CD4-positive, alpha-beta memory T cell (primary cell): ENCODE measurements at regions not wholly inside any gene's neighbourhood (a gene's known extent, or its start where the extent isn't known, plus 50 kb on each side); places are given as distances from the start of the nearest gene placed in this dataset.

ENCODE experiments used
- CTCF ChIA-PET: fragments of 350-600 bp; sonication (Branson Sonifier 250); formaldehyde crosslinking; loops from one replicate; lab custom pipeline; 2021; ENCODE audit warnings: inconsistent platforms; ENCODE audit not compliant: partially characterized antibody; lab: Charles Lee
- POLR2A ChIA-PET: fragments of 350-600 bp; sonication (Branson Sonifier 250); formaldehyde crosslinking; loops from one replicate; lab custom pipeline; 2021; ENCODE audit not compliant: partially characterized antibody; lab: Charles Lee
- DNase-seq, 5 donors: peaks; one replicate each; pipeline versions ENCODE4 v3.0.0 to v3.0.0-alpha.2; 2020 to 2022; ENCODE audit warnings: mixed read lengths in 1 of 5
- H3K27ac ChIP-seq: one replicate; pipeline ENCODE4 v1.7.0; 2013; ENCODE audit warnings: low read depth, low read length
- H3K27me3 ChIP-seq: 2 replicates; pipeline ENCODE4 v1.7.0; 2013; ENCODE audit warnings: mild to moderate bottlenecking, low read length, moderate library complexity; ENCODE audit not compliant: insufficient read depth
- H3K36me3 ChIP-seq: 2 replicates; pipeline ENCODE4 v1.7.0; 2013; ENCODE audit warnings: mild to moderate bottlenecking, low read length, moderate library complexity; ENCODE audit not compliant: insufficient read depth
- H3K4me1 ChIP-seq: 2 replicates; pipeline ENCODE4 v1.7.0; 2013; ENCODE audit warnings: mild to moderate bottlenecking, low read length, moderate library complexity; ENCODE audit not compliant: insufficient read depth
- H3K4me3 ChIP-seq, 2 donors: one replicate each; pipeline ENCODE4 v1.7.0; 2013; ENCODE audit warnings: low read length in 2 of 2, mild to moderate bottlenecking in 1 of 2
- H3K9me3 ChIP-seq, 2 donors: one replicate each; pipeline ENCODE4 v1.7.0; 2013; ENCODE audit warnings: low read length in 2 of 2, control low read depth in 1 of 2; ENCODE audit not compliant: control insufficient read depth in 1 of 2
- H3K27ac Mint-ChIP-seq, 7 donors: one replicate each; pipeline ENCODE4 v1.8.0; 2020 to 2021; ENCODE audit warnings: mixed read lengths in 7 of 7, mild to moderate bottlenecking in 6 of 7, inconsistent platforms in 3 of 7, moderate library complexity in 3 of 7
- H3K27me3 Mint-ChIP-seq, 2 donors: one replicate each; pipeline ENCODE4 v1.8.0; 2020 to 2021; ENCODE audit warnings: mixed read lengths in 2 of 2
- H3K36me3 Mint-ChIP-seq, 2 donors: one replicate each; pipeline ENCODE4 v1.8.0; 2020 to 2021; ENCODE audit warnings: mixed read lengths in 2 of 2, inconsistent platforms in 1 of 2, mild to moderate bottlenecking in 1 of 2
- H3K4me1 Mint-ChIP-seq, 4 donors: one replicate each; pipeline ENCODE4 v1.8.0; 2020 to 2021; ENCODE audit warnings: mixed read lengths in 4 of 4, mild to moderate bottlenecking in 1 of 4
- H3K4me3 Mint-ChIP-seq, 8 donors: one replicate each; pipeline ENCODE4 v1.8.0; 2020 to 2021; ENCODE audit warnings: mixed read lengths in 8 of 8, mild to moderate bottlenecking in 7 of 8, moderate library complexity in 6 of 8, inconsistent platforms in 3 of 8
- H3K9me3 Mint-ChIP-seq, 8 donors: one replicate each; pipeline ENCODE4 v1.8.0; 2020 to 2021; ENCODE audit warnings: mixed read lengths in 8 of 8, mild to moderate bottlenecking in 5 of 8, inconsistent platforms in 3 of 8, moderate library complexity in 1 of 8
- intact Hi-C: fragments of 100-400 bp; cut with micrococcal nuclease; formaldehyde crosslinking; loops from one replicate; pipeline ENCODE4 v1.15.1; 2023

GRCh38 chr14:65164825-65165135 lies 62.5 kb upstream of the MAX start:
- Histone ChIP-seq H3K4me1 (no peaks in the 10 kb centered on the region), H3K9me3 (no peaks in the 10 kb centered on the region), H3K27me3 (no peaks in the 10 kb centered on the region), H3K4me3 (no peak overlapping the region), H3K27ac (no peak overlapping the region), H3K36me3 (no peaks in the 10 kb centered on the region)
- Mint-ChIP-seq H3K27ac (no peak overlapping the region), H3K27me3 (no peaks in the 10 kb centered on the region), H3K9me3 (no peaks in the 10 kb centered on the region), H3K36me3 (no peaks in the 10 kb centered on the region), H3K4me3 (no peak overlapping the region), H3K4me1 (peaks cover 0 to 7% (median 5%) of the 10 kb centered on the region in 4 donors)
- CTCF ChIA-PET, result interaction anchor here (0.7 to 8.1 kb wide), 26 partner anchors 9 to 1195 kb away, joined by 3 to 82 read pairs (median 6); partner anchors contain the start of gene FUT8
- DNase-seq, result no peak
- POLR2A ChIA-PET, result interaction anchor here (0.6 to 2.5 kb wide), 10 partner anchors 18 to 796 kb away, joined by 3 to 18 read pairs (median 4); partner anchors contain the start of genes FUT8 and MAX
- intact Hi-C loops, result loop anchor here (1.0 to 10.0 kb wide), 6 partner anchors 178 to 1240 kb away; partner anchors contain the start of genes FNTB and FUT8

DNA sequence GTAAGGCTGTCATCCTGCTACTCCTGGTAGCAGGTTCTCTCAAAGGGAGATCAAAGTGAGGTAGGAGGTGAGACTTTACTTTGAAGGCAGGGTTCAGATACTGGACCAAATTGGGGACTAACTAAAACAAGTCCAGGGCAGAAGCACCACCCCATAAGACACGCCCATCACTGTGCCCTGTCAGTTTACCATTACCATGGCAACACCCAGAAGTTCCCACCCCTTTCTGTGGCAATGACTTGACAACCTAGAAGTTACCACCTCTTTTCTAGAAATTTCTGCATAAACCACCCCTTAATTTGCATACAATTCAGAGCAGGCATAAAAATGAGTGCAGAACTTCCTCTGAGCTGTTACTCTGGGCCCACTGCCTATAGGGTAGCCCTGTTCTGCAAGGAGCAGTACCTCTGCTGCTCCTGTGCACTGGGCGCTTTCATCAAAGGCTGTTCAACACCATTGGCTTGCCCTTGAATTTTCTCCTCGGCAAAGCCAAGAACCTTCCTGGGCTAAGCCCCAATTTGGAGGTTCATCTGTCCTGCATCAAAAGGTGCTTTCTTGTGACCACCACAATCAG lies 64.8 kb upstream of the MAX start:
- H3K36me3 ChIP-seq, result no peaks in the 10 kb centered on the region
- H3K4me3 Mint-ChIP-seq, result no peak overlapping the region
- H3K27ac ChIP-seq, result no peak overlapping the region
- ChIA-PET POLR2A (no interaction called here), CTCF (interaction anchor here (1.4 to 8.1 kb wide), 4 partner anchors 19 to 904 kb away, joined by 4 to 82 read pairs (median 49); partner anchors contain the start of gene FUT8)
- peaks cover 8% of the 10 kb centered on the region for H3K4me1 ChIP-seq
- peaks cover 11 to 18% (median 13%) of the 10 kb centered on the region in 4 donors for H3K4me1 Mint-ChIP-seq
- no peaks in the 10 kb centered on the region for H3K27me3 ChIP-seq
- no peak overlapping the region for H3K4me3 ChIP-seq
- H3K9me3 Mint-ChIP-seq, result no peaks in the 10 kb centered on the region
- H3K9me3 ChIP-seq, result no peaks in the 10 kb centered on the region
- intact Hi-C loops, result loop anchor here (10.0 kb wide), 1 partner anchor 1238 kb away; no protein-coding TSS in a partner anchor
- H3K36me3 Mint-ChIP-seq, result no peaks in the 10 kb centered on the region
- H3K27me3 Mint-ChIP-seq, result no peaks in the 10 kb centered on the region
- peak overlapping the region in 1 of 7 donors; percentile 32 for H3K27ac Mint-ChIP-seq
- peak in 4 of 5 donors; percentile 12 to 31 (median 22) for DNase-seq

DNA sequence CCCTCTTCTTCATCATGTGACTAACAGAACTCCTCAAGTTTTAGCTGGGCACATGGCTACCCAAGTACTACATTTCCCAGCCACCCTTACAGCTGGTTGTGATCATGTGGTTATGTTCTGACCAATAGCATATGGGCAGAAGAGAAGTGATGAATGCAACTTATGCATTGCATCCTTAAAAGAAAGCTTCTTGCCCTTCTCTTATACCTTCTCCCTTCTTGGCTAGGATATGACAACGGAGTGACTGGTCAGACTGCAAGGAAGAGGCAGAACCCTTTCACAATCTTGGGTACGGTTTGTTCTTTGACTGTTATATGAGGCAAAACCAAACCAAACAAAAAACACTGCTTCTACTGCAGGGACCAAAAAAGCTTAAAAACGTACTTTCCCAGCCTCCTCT lies 66.5 kb upstream of the MAX start:
- Mint-ChIP-seq H3K27me3 (peaks cover 0 to 2% of the 10 kb centered on the region in 2 donors), H3K36me3 (no peaks in the 10 kb centered on the region), H3K4me1 (peaks cover 11 to 18% (median 13%) of the 10 kb centered on the region in 4 donors), H3K9me3 (no peaks in the 10 kb centered on the region), H3K27ac (no peak overlapping the region), H3K4me3 (no peak overlapping the region)
- H3K4me1 ChIP-seq, result peaks cover 8% of the 10 kb centered on the region
- H3K9me3 ChIP-seq, result no peaks in the 10 kb centered on the region
- no peak for DNase-seq
- intact Hi-C loops, result loop anchor here (10.0 kb wide), 1 partner anchor 1236 kb away; no protein-coding TSS in a partner anchor
- H3K4me3 ChIP-seq, result no peak overlapping the region
- POLR2A ChIA-PET, result interaction anchor here (0.7 to 3.6 kb wide), 2 partner anchors 119 to 243 kb away, joined by 4 to 27 read pairs; partner anchors contain the start of gene FUT8
- CTCF ChIA-PET, result interaction anchor here (0.7 to 8.1 kb wide), 13 partner anchors 13 to 905 kb away, joined by 3 to 82 read pairs (median 3); partner anchors contain the start of genes FNTB and FUT8
- no peaks in the 10 kb centered on the region for H3K27me3 ChIP-seq
- H3K36me3 ChIP-seq, result no peaks in the 10 kb centered on the region
- no peak overlapping the region for H3K27ac ChIP-seq

DNA sequence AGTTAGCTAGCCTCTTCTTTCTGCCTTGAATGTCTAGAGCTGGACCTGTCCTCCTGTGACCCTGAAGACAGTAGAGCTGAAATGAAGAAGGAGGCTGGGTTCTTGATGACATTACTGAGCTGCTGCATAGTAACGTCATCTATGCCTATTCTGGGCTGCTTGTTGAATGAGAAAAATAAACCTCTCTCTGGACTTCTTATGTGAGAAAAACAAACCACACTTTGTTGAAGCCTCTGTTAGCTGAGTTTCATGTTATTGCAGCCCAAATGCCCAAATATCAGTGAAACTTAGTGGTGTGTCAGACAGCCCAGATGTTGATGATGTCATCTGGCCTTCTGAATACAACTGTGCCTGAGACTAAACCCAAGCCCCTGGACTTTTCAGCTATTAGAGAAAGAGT lies 67.0 kb upstream of the MAX start:
- POLR2A ChIA-PET, result interaction anchor here (0.7 to 3.6 kb wide), 3 partner anchors 8 to 243 kb away, joined by 3 to 27 read pairs (median 4); partner anchors contain the start of gene FUT8
- no peaks in the 10 kb centered on the region for H3K27me3 ChIP-seq
- intact Hi-C loops, result loop anchor here (10.0 kb wide), 1 partner anchor 1235 kb away; no protein-coding TSS in a partner anchor
- no peak overlapping the region for H3K27ac ChIP-seq
- H3K9me3 ChIP-seq, result no peaks in the 10 kb centered on the region
- H3K4me3 ChIP-seq, result no peak overlapping the region
- Mint-ChIP-seq H3K27ac (no peak overlapping the region), H3K36me3 (no peaks in the 10 kb centered on the region), H3K4me3 (no peak overlapping the region), H3K27me3 (peaks cover 0 to 2% of the 10 kb centered on the region in 2 donors), H3K9me3 (no peaks in the 10 kb centered on the region), H3K4me1 (peaks cover 11 to 18% (median 13%) of the 10 kb centered on the region in 4 donors)
- H3K36me3 ChIP-seq, result no peaks in the 10 kb centered on the region
- CTCF ChIA-PET, result interaction anchor here (0.7 to 8.1 kb wide), 13 partner anchors 14 to 905 kb away, joined by 3 to 82 read pairs (median 3); partner anchors contain the start of genes FNTB and FUT8
- peaks cover 8% of the 10 kb centered on the region for H3K4me1 ChIP-seq
- no peak for DNase-seq

DNA sequence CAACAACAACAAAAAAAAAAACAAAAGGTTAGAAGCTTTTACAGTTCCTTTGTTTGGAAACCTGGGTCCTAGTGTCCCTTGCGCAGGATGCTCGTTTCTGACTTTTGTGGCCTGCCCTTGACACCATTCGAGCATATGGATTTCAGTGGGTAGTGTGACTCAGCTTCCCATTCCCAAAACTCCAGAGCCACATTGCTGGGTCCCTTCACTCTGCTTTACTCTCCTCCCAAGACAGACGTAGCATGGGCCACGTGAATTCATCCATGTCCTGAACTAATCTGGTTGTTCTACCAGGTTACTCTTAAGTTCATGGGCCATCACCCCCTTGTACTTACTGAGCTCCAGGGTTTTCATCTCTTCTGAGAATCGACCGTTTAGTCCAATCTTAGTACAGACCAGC lies 68.0 kb upstream of the MAX start:
- H3K4me3 ChIP-seq, result peak overlapping the region in 1 of 2 donors; percentile 39
- intact Hi-C loops, result loop anchor here (2.0 to 5.0 kb wide), 3 partner anchors 37 to 117 kb away; no protein-coding TSS in a partner anchor
- DNase-seq, result no peak
- H3K9me3 Mint-ChIP-seq, result no peaks in the 10 kb centered on the region
- H3K9me3 ChIP-seq, result no peaks in the 10 kb centered on the region
- H3K27ac Mint-ChIP-seq, result peak overlapping the region; percentile 8 to 87 (median 55)
- H3K27ac ChIP-seq, result no peak overlapping the region
- H3K4me1 Mint-ChIP-seq, result peaks cover 11 to 18% (median 13%) of the 10 kb centered on the region in 4 donors
- H3K27me3 ChIP-seq, result no peaks in the 10 kb centered on the region
- H3K36me3 Mint-ChIP-seq, result no peaks in the 10 kb centered on the region
- no peaks in the 10 kb centered on the region for H3K36me3 ChIP-seq
- H3K4me3 Mint-ChIP-seq, result peak overlapping the region; percentile 79 to 88 (median 83)
- H3K27me3 Mint-ChIP-seq, result peaks cover 0 to 2% of the 10 kb centered on the region in 2 donors
- CTCF ChIA-PET, result interaction anchor here (0.8 to 8.1 kb wide), 11 partner anchors 17 to 900 kb away, joined by 3 to 82 read pairs (median 4); partner anchors contain the start of gene FUT8
- POLR2A ChIA-PET, result interaction anchor here (0.8 to 3.6 kb wide), 3 partner anchors 35 to 242 kb away, joined by 3 to 27 read pairs (median 8); partner anchors contain the start of gene FUT8
- peaks cover 8% of the 10 kb centered on the region for H3K4me1 ChIP-seq

- Mint-ChIP-seq H3K36me3 (no peaks in the 10 kb centered on the region), H3K4me3 (peak overlapping the region; percentile 79 to 88 (median 83)), H3K27me3 (peaks cover 0 to 2% of the 10 kb centered on the region in 2 donors), H3K9me3 (no peaks in the 10 kb centered on the region), H3K4me1 (peaks cover 11 to 18% (median 13%) of the 10 kb centered on the region in 4 donors), H3K27ac (peak overlapping the region in 6 of 7 donors; percentile 8 to 87 (median 66))
- CTCF ChIA-PET, result interaction anchor here (0.6 to 8.1 kb wide), 12 partner anchors 9 to 900 kb away, joined by 3 to 82 read pairs (median 4); partner anchors contain the start of gene FUT8
- intact Hi-C loops, result loop anchor here (2.0 to 5.0 kb wide), 3 partner anchors 36 to 116 kb away; no protein-coding TSS in a partner anchor
- POLR2A ChIA-PET, result interaction anchor here (0.8 to 3.6 kb wide), 4 partner anchors 28 to 241 kb away, joined by 3 to 27 read pairs (median 6); partner anchors contain the start of gene FUT8
- H3K36me3 ChIP-seq, result no peaks in the 10 kb centered on the region
- H3K4me1 ChIP-seq, result peaks cover 8% of the 10 kb centered on the region
- no peaks in the 10 kb centered on the region for H3K27me3 ChIP-seq
- peak; percentile 39 to 73 (median 43) for DNase-seq
- peak overlapping the region; percentile 39 to 45 for H3K4me3 ChIP-seq
- no peak overlapping the region for H3K27ac ChIP-seq
- H3K9me3 ChIP-seq, result no peaks in the 10 kb centered on the region
Observed at GRCh38 chr14:65170768-65171507, 68.6 kb upstream of the MAX start.
